GM23248 (cell line): ENCODE measurements at regions not wholly inside any gene's neighbourhood (a gene's known extent, or its start where the extent isn't known, plus 50 kb on each side); places are given as distances from the start of the nearest gene placed in this dataset.
"Not testable (repeated sequence)": the region's sequence is repeated elsewhere in the genome, so short reads cannot be mapped to it uniquely, and the experiment has no call there.

Experiments
- DNase-seq: peaks from one replicate; pipeline ENCODE4 v3.0.0-alpha.2; 2015
- H2AFZ ChIP-seq: fragments of 200-600 bp; sonication (generic); 2 replicates; pipeline ENCODE4 v1.6.1; 2016; ENCODE audit warnings: antibody characterized with exemption
- H3F3A ChIP-seq: fragments of 200-600 bp; sonication (generic); 2 replicates; pipeline ENCODE4 v1.6.1; 2016; ENCODE audit warnings: mild to moderate bottlenecking, antibody characterized with exemption, mixed run types; ENCODE audit not compliant: insufficient read depth
- H3K27ac ChIP-seq: fragments of 200-600 bp; sonication (generic); 2 replicates; pipeline ENCODE4 v1.5.1; 2016; ENCODE audit warnings: mild to moderate bottlenecking
- H3K27me3 ChIP-seq: fragments of 200-600 bp; sonication (generic); replicated peaks from 2 replicates; pipeline ENCODE4 v1.6.1; 2016; ENCODE audit warnings: mild to moderate bottlenecking; ENCODE audit not compliant: insufficient read depth
- H3K36me3 ChIP-seq: fragments of 200-600 bp; sonication (generic); 2 replicates; pipeline ENCODE4 v1.6.1; 2016; ENCODE audit warnings: low read depth, mild to moderate bottlenecking
- H3K4me1 ChIP-seq: fragments of 200-600 bp; sonication (generic); 2 replicates; pipeline ENCODE4 v1.6.1; 2016; ENCODE audit warnings: mild to moderate bottlenecking; ENCODE audit not compliant: insufficient read depth
- H3K4me2 ChIP-seq: fragments of 200-600 bp; sonication (generic); one replicate; pipeline ENCODE4 v1.6.1; 2016; ENCODE audit warnings: mild to moderate bottlenecking; ENCODE audit not compliant: unreplicated experiment
- H3K4me3 ChIP-seq: fragments of 200-600 bp; sonication (generic); 2 replicates; pipeline ENCODE4 v1.5.1; 2016; ENCODE audit warnings: mild to moderate bottlenecking
- H3K79me2 ChIP-seq: fragments of 200-600 bp; sonication (generic); 2 replicates; pipeline ENCODE4 v1.6.1; 2016; ENCODE audit warnings: mild to moderate bottlenecking; ENCODE audit not compliant: insufficient read depth
- H3K9ac ChIP-seq: fragments of 200-600 bp; sonication (generic); 2 replicates; pipeline ENCODE4 v1.6.1; 2016; ENCODE audit warnings: mild to moderate bottlenecking
- H3K9me2 ChIP-seq: fragments of 200-600 bp; sonication (generic); 2 replicates; pipeline ENCODE4 v1.6.1; 2016; ENCODE audit warnings: mixed run types, mild to moderate bottlenecking, moderate library complexity; ENCODE audit not compliant: insufficient read depth
- H3K9me3 ChIP-seq: fragments of 200-600 bp; sonication (generic); one replicate; pipeline ENCODE4 v1.6.1; 2017; ENCODE audit warnings: low read depth
- H4K20me1 ChIP-seq: fragments of 200-600 bp; sonication (generic); 2 replicates; pipeline ENCODE4 v1.6.0; 2016; ENCODE audit not compliant: insufficient read depth
- EZH2 ChIP-seq: fragments of 200-600 bp; sonication (generic); IDR thresholded peaks from 2 replicates; pipeline ENCODE4 v1.6.1; 2018; ENCODE audit warnings: antibody characterized with exemption, mild to moderate bottlenecking; ENCODE audit not compliant: insufficient read depth, poor library complexity, severe bottlenecking
- EZH2phosphoT487 ChIP-seq: fragments of 200-600 bp; sonication (generic); IDR thresholded peaks from 2 replicates; pipeline ENCODE4 v1.6.1; 2018; ENCODE audit warnings: antibody characterized with exemption, moderate library complexity, mild to moderate bottlenecking, low read depth; ENCODE audit not compliant: insufficient read depth
- WGBS, 2 experiments: methylation state at CpG; one replicate each; pipeline ENCODE4 v1.1.6; 2015 to 2017; ENCODE audit warnings: low lambda C conversion rate in 2 of 2, low coverage in 1 of 2; ENCODE audit errors: missing lambda C conversion rate in 2 of 2; 5-methylcytosine and 5-hydroxymethylcytosine counted together
- in situ Hi-C: fragments of 300-500 bp; cut with MboI; formaldehyde crosslinking; loops from 2 replicates; pipeline ENCODE4 v1.15.0; 2020

- Histone ChIP-seq H3K79me2 (no peaks in the 10 kb centered on the region), H3K27ac (no peak overlapping the region), H3K9me2 (no peaks in the 10 kb centered on the region), H3F3A (no peaks in the 10 kb centered on the region), H3K9me3 (peaks cover 5% of the 10 kb centered on the region), H3K4me3 (no peak overlapping the region), H3K27me3 (no peaks in the 10 kb centered on the region), H3K4me1 (no peaks in the 10 kb centered on the region), H3K9ac (no peak overlapping the region), H4K20me1 (no peaks in the 10 kb centered on the region), H3K4me2 (no peak overlapping the region), H2AFZ (no peak overlapping the region), H3K36me3 (no peaks in the 10 kb centered on the region)
- DNase-seq, result no peak
- TF ChIP-seq EZH2 (no peak), EZH2phosphoT487 (no peak)
- in situ Hi-C loops, result no loop called here
Observed at GRCh38 chr2:123839326-123839725, 185.8 kb upstream of the CNTNAP5 start.

- Histone ChIP-seq H3K27me3 (no peaks in the 10 kb centered on the region), H3K9ac (no peak overlapping the region), H3K79me2 (no peaks in the 10 kb centered on the region), H3K4me3 (no peak overlapping the region), H4K20me1 (no peaks in the 10 kb centered on the region), H3K9me2 (no peaks in the 10 kb centered on the region), H3K27ac (no peak overlapping the region), H3K4me1 (no peaks in the 10 kb centered on the region), H2AFZ (no peak overlapping the region), H3K4me2 (no peak overlapping the region), H3K36me3 (no peaks in the 10 kb centered on the region), H3K9me3 (peaks cover 5% of the 10 kb centered on the region), H3F3A (no peaks in the 10 kb centered on the region)
- TF ChIP-seq EZH2 (no peak), EZH2phosphoT487 (no peak)
- DNase-seq, result no peak
- in situ Hi-C loops, result no loop called here
Observed at GRCh38 chr2:123840016-123840415, 185.1 kb upstream of the CNTNAP5 start.

- no peak overlapping the region for H3K27ac ChIP-seq
- H3K79me2 ChIP-seq, result no peaks in the 10 kb centered on the region
- no peak for DNase-seq
- H3K9ac ChIP-seq, result no peak overlapping the region
- H3K4me1 ChIP-seq, result no peaks in the 10 kb centered on the region
- H3F3A ChIP-seq, result no peaks in the 10 kb centered on the region
- no peak overlapping the region for H2AFZ ChIP-seq
- H3K27me3 ChIP-seq, result no peaks in the 10 kb centered on the region
- H3K9me3 ChIP-seq, result peaks cover 5% of the 10 kb centered on the region
- no peaks in the 10 kb centered on the region for H3K9me2 ChIP-seq
- H3K4me3 ChIP-seq, result no peak overlapping the region
- no peaks in the 10 kb centered on the region for H3K36me3 ChIP-seq
- WGBS, 2 experiments, result 21 to 25% methylated on average over 3 of the region's 3 CpGs
- TF ChIP-seq EZH2 (no peak), EZH2phosphoT487 (no peak)
- in situ Hi-C loops, result no loop called here
- H3K4me2 ChIP-seq, result no peak overlapping the region
- H4K20me1 ChIP-seq, result no peaks in the 10 kb centered on the region
Observed at GRCh38 chr2:123840574-123840973, 184.5 kb upstream of the CNTNAP5 start.

- TF ChIP-seq EZH2, result no peak
- no peak for TF ChIP-seq EZH2phosphoT487
- in situ Hi-C loops, result no loop called here
- no peak overlapping the region for H3K4me2 ChIP-seq
- no peak overlapping the region for H2AFZ ChIP-seq
- DNase-seq, result no peak
- H3F3A ChIP-seq, result no peaks in the 10 kb centered on the region
- H4K20me1 ChIP-seq, result no peaks in the 10 kb centered on the region
- no peaks in the 10 kb centered on the region for H3K27me3 ChIP-seq
- WGBS, 2 experiments, result 0% methylated on average over 1 of the region's 1 CpG
- H3K27ac ChIP-seq, result no peak overlapping the region
- H3K79me2 ChIP-seq, result no peaks in the 10 kb centered on the region
- H3K4me3 ChIP-seq, result no peak overlapping the region
- peaks cover 7% of the 10 kb centered on the region for H3K9me3 ChIP-seq
- no peaks in the 10 kb centered on the region for H3K4me1 ChIP-seq
- no peak overlapping the region for H3K9ac ChIP-seq
- H3K36me3 ChIP-seq, result no peaks in the 10 kb centered on the region
- H3K9me2 ChIP-seq, result no peaks in the 10 kb centered on the region
Observed at GRCh38 chr2:123851281-123851680, 173.8 kb upstream of the CNTNAP5 start.

GRCh38 chr2:123853161-123853560 lies 171.9 kb upstream of the CNTNAP5 start:
- no peak overlapping the region for H2AFZ ChIP-seq
- TF ChIP-seq EZH2phosphoT487 (no peak), EZH2 (no peak)
- H3K9ac ChIP-seq, result no peak overlapping the region
- 0% methylated on average over 1 of the region's 1 CpG for WGBS, 2 experiments
- H3K9me3 ChIP-seq, result peaks cover 7% of the 10 kb centered on the region
- in situ Hi-C loops, result no loop called here
- no peaks in the 10 kb centered on the region for H3K9me2 ChIP-seq
- H3K27ac ChIP-seq, result no peak overlapping the region
- no peaks in the 10 kb centered on the region for H3K36me3 ChIP-seq
- no peaks in the 10 kb centered on the region for H3K79me2 ChIP-seq
- no peak overlapping the region for H3K4me2 ChIP-seq
- no peak for DNase-seq
- no peaks in the 10 kb centered on the region for H4K20me1 ChIP-seq
- H3F3A ChIP-seq, result no peaks in the 10 kb centered on the region
- H3K4me1 ChIP-seq, result no peaks in the 10 kb centered on the region
- H3K4me3 ChIP-seq, result no peak overlapping the region
- no peaks in the 10 kb centered on the region for H3K27me3 ChIP-seq

- H2AFZ ChIP-seq, H3K79me2 ChIP-seq, in situ Hi-C loops, H3K4me1 ChIP-seq, H3K4me3 ChIP-seq, H3K27me3 ChIP-seq, H3K36me3 ChIP-seq, DNase-seq, H3K27ac ChIP-seq, H3K9ac ChIP-seq, H3K9me2 ChIP-seq, H3K9me3 ChIP-seq, H3F3A ChIP-seq, H3K4me2 ChIP-seq, H4K20me1 ChIP-seq: not testable (repeated sequence)
Observed at GRCh38 chr2:123859031-123859430, 166.1 kb upstream of the CNTNAP5 start.
